GM12864 (cell line): ENCODE measurements at regions not wholly inside any gene's neighbourhood (a gene's known extent, or its start where the extent isn't known, plus 50 kb on each side); places are given as distances from the start of the nearest gene placed in this dataset.

Experiments used
- DNase-seq: peaks from one replicate; pipeline ENCODE4 v3.0.0-alpha.2; 2011; ENCODE audit warnings: low read depth
- H3K4me3 ChIP-seq: 2 replicates; pipeline ENCODE4 v1.5.1; 2011; ENCODE audit warnings: mild to moderate bottlenecking, low read depth, low read length, control low read depth
- TF ChIP-seq, protein P1 (sequence below): IDR thresholded peaks from 2 replicates; pipeline ENCODE4 v1.5.1; 2011; ENCODE audit warnings: low read depth, mild to moderate bottlenecking, moderate library complexity, low read length, control low read depth, inconsistent platforms; ENCODE audit errors: missing control alignments

DNA sequence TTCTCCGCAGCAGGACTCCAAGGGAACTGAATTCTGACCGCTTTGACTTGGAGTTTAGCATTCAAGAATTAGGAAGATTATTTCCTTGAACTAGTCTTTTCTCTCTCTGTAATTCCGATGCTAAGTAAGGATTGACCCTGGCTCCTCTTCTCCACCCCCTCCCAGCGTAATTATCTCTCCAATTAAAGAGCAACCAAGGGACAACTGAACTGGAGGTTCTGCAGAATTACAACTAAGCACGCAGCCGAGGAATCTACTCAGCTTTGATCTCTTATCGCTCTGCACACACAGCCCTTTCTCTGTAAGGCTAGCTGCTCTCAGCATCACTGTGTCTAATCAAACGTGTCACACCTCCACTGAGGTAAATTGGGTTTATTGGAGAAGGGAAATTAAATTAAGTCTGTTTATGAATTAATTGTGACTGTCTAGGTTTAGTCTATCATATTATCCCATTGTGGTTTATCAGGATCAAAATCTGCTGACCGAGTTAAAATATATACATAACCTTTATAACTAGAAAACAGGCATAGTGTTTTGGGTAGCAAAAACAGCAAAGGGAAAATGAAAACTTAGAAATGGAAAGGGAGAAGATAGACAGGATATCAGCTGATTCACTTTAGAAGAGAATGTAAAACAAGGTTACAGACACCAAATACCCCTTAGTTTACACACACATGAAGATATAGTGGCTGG, 241.3 kb upstream of the LARGE1 start:
- no peak for DNase-seq
- TF ChIP-seq, protein P1, sequence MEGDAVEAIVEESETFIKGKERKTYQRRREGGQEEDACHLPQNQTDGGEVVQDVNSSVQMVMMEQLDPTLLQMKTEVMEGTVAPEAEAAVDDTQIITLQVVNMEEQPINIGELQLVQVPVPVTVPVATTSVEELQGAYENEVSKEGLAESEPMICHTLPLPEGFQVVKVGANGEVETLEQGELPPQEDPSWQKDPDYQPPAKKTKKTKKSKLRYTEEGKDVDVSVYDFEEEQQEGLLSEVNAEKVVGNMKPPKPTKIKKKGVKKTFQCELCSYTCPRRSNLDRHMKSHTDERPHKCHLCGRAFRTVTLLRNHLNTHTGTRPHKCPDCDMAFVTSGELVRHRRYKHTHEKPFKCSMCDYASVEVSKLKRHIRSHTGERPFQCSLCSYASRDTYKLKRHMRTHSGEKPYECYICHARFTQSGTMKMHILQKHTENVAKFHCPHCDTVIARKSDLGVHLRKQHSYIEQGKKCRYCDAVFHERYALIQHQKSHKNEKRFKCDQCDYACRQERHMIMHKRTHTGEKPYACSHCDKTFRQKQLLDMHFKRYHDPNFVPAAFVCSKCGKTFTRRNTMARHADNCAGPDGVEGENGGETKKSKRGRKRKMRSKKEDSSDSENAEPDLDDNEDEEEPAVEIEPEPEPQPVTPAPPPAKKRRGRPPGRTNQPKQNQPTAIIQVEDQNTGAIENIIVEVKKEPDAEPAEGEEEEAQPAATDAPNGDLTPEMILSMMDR = no peak
- H3K4me3 ChIP-seq = no peak overlapping the region

DNA sequence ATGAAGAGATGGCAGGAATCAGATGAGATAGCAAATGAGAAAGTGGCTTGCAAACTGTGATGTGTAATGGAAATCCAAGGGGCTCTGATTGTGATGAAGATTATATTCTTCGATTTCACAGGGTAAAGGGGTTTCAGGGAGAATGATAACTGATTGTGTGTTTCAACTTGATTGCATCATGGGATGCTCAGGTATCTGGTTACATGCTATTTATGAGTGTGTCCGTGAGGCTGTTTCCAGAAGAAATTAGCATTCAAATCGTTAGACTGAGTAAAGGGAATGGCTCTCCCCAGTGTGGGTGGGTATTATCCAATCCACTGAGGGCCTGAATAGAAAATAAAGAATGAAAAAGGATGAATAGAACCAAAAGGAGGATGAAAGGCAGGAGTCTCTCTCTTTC, 278.7 kb upstream of the LARGE1 start:
- TF ChIP-seq, protein P1 = no peak
- DNase-seq = no peak

DNA sequence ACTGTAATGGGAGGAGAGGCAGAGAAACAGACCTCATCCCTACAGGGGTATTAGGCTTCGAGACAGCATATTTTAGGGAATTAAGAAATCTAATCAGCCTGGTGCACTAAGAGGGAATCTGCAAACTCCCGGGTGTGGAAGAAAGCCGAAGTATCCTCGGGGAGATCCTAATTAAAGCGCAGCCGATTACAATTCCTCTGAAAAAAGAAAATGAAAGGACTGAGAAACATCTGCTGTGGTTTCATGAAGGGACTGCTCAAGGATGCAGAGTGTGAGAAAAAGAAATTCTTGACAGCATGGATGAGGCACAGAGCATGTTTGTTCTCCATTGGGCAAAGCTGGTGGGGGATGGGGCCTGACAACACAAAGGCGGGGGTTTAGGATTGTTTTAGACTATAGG, 290.0 kb upstream of the LARGE1 start:
- TF ChIP-seq, protein P1 = no peak
- no peak overlapping the region for H3K4me3 ChIP-seq
- DNase-seq = no peak

More for the DNA sequence above, 278.7 kb upstream of the LARGE1 start:
- H3K4me3 ChIP-seq = no peak overlapping the region

DNA sequence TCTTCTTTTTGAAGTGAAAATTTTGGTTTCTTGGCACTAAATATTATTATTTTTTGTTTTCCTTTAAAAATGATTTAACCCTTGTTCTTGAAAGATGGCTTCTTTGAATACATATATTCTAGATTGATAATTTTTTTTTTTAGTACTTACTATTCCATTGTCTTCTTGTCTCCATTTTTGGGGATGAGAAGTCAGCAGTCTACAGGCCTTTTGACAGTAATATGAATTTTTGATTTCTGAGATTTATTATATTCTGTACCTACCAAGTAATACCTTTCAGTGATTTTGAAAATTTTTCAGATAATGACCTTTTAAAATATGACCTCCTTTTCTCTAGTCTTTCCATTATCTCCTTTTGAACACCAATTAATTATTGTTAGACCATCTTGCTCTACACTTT, 294.1 kb upstream of the LARGE1 start:
- TF ChIP-seq, protein P1 = no peak
- no peak overlapping the region for H3K4me3 ChIP-seq
- no peak for DNase-seq

DNA sequence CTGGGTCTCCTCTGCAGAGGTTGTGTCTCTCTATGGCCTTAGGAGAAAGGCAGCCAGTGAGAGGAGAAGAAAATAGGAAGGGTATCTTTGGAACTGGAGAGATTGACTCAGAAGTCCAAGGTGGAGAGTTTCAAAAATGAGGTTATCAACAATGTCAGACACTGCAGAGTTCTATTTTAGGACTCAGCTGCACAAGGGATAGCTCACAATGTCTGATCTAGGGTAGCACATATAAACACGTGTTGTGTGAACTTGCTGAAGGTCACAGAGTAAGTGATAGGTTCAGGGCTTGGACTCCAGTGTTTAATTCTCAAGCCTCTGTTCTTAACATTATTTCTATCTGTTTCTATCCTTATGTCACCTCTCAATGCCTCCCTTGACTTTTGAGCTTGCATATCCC, 305.0 kb upstream of the LARGE1 start:
- H3K4me3 ChIP-seq = no peak overlapping the region
- TF ChIP-seq, protein P1 = no peak
- DNase-seq = no peak

DNA sequence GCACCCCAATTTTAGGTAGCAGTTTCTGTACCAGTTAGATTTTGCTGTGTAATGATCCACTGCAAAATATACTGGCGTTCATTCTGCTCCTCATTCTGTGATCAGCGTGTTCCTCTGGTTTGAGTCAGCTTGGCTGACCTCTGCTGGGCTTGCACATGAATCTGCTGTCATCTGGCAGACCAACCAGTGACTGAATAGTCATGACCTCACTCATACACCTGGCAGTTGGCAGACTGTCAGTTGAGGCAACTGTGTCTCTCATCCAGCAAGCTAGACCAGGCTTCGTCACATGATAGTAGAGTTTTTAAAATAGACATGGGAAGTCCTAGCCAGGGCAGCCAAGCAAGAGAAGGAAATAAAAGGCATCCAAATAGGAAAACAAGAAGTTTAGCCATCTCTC, 316.3 kb upstream of the LARGE1 start:
- TF ChIP-seq, protein P1 = no peak
- H3K4me3 ChIP-seq = no peak overlapping the region
- DNase-seq = no peak

DNA sequence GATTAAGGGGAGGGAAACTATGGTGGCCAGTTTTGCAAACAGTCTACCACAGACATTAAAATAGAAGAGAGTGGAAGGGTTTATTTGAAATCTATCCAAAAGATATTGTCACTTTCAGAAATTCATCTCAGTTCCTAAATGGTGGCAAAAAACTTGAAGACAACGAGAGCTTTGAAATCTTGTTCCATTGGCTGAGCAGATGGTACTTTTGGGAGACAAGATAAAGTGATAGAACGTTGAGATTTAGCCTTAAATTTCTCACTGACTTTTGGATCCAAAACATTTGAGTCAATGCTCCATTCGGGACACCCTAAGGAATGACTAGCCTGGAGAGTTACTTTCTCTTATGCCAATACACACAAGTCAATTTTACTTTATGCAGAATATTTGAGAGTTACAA, 319.1 kb upstream of the LARGE1 start:
- H3K4me3 ChIP-seq = no peak overlapping the region
- DNase-seq = no peak
- TF ChIP-seq, protein P1 = no peak
